ENCODE measurements at regions not wholly inside any gene's neighbourhood (a gene's known extent, or its start where the extent isn't known, plus 50 kb on each side); places are given as distances from the start of the nearest gene placed in this dataset.

DNA sequence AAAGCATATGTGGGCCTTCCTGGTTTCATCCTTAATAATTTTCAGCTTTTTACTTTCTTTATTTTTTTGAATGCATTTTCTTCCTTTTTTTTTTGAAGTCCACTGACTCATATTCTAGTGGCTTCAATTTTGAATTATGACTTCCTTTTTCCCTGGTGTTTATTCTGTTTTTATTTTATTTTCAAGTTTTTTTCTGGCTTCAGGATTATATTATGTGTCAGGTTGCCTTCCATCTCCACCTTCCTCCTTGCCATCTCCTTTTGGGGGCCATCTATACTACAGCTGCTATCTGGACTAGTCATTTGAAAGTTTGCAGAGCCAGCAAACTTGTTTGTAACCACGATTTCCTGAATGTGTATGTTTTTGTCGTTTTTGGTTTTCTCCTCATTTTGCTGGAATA, 117.6 kb downstream of the LEPR start:
- H3K27me3 ChIP-seq (ENCODE audit: control insufficient read depth, extremely low read depth, insufficient read depth, low read length), result no peaks in the 10 kb centered on the region
- DNase-seq (ENCODE audit: low read depth, low spot score) (no peak), FAIRE-seq (no peak)
- H3K27ac ChIP-seq (ENCODE audit: control insufficient read depth, insufficient read depth, low read length), result no peak overlapping the region
- no peak overlapping the region for H2AFZ ChIP-seq (ENCODE audit: control insufficient read depth, low read length)
- no peak overlapping the region for H3K4me3 ChIP-seq (ENCODE audit: control insufficient read depth in 2 of 3, extremely low read depth in 1 of 3, insufficient read depth in 2 of 3, low read depth in 1 of 3, low read length in 3 of 3)
- H3K9ac ChIP-seq (ENCODE audit: control insufficient read depth, extremely low read depth, insufficient read depth, low read length), result no peak overlapping the region
- H3K9me3 ChIP-seq (ENCODE audit: control insufficient read depth, low read depth, low read length), result no peaks in the 10 kb centered on the region
- H3K4me1 ChIP-seq (ENCODE audit: control insufficient read depth, extremely low read depth, insufficient read depth, low read length), result no peaks in the 10 kb centered on the region
- H3K79me2 ChIP-seq (ENCODE audit: control insufficient read depth, insufficient read depth, low read length), result no peaks in the 10 kb centered on the region
- TF ChIP-seq, protein P1, sequence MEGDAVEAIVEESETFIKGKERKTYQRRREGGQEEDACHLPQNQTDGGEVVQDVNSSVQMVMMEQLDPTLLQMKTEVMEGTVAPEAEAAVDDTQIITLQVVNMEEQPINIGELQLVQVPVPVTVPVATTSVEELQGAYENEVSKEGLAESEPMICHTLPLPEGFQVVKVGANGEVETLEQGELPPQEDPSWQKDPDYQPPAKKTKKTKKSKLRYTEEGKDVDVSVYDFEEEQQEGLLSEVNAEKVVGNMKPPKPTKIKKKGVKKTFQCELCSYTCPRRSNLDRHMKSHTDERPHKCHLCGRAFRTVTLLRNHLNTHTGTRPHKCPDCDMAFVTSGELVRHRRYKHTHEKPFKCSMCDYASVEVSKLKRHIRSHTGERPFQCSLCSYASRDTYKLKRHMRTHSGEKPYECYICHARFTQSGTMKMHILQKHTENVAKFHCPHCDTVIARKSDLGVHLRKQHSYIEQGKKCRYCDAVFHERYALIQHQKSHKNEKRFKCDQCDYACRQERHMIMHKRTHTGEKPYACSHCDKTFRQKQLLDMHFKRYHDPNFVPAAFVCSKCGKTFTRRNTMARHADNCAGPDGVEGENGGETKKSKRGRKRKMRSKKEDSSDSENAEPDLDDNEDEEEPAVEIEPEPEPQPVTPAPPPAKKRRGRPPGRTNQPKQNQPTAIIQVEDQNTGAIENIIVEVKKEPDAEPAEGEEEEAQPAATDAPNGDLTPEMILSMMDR (optimal IDR thresholded peaks at IDR 0.05 in 1 of 3, IDR thresholded peaks at IDR 0.05 in 1 of 3, conservative IDR thresholded peaks at IDR 0.05 in 1 of 3; ENCODE audit: extremely low read depth in 1 of 3, insufficient read depth in 2 of 3, low read length in 3 of 3), result no peak
- no peak for TF ChIP-seq EZH2 (IDR thresholded peaks at IDR 0.05; ENCODE audit: low read length)
- dilution Hi-C loops (cut with MboI; ENCODE audit: extremely low pct_ligation_motif_present, low sequenced_read_pairs), result no loop called here
- no peaks in the 10 kb centered on the region for H3K9me1 ChIP-seq (ENCODE audit: control insufficient read depth, extremely low read depth, insufficient read depth, low read length)
- H3K36me3 ChIP-seq (ENCODE audit: control insufficient read depth in 2 of 2, extremely low read depth in 1 of 2, insufficient read depth in 2 of 2, low read length in 2 of 2), result no peaks in the 10 kb centered on the region
- no peak overlapping the region for H3K4me2 ChIP-seq (ENCODE audit: control insufficient read depth, extremely low read depth, insufficient read depth, low read depth, low read length)
- H4K20me1 ChIP-seq (ENCODE audit: control insufficient read depth, extremely low read depth, insufficient read depth, low read length), result no peaks in the 10 kb centered on the region

DNA sequence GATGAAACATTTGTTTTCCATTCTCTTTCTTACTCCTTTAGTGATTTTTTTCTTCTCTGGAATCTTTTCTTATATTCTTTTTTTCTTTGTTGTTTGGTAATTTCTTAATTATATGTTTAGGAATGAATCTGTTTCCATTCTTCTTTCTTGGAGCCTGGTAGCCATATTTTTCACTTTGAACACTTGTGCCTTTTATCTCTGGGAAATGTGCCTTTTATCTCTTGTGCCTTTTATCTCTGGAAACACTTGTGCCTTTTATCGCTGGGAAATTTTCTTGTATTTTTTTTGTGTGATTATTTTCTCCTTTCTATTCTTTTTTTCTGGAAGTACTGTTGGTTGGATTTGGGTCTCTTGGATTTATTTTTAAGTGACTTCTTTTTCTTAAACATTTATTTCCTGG, 118.2 kb downstream of the LEPR start:
- no peaks in the 10 kb centered on the region for H3K4me1 ChIP-seq (ENCODE audit: control insufficient read depth, extremely low read depth, insufficient read depth, low read length)
- no peak overlapping the region for H3K9ac ChIP-seq (ENCODE audit: control insufficient read depth, extremely low read depth, insufficient read depth, low read length)
- no peak overlapping the region for H3K4me3 ChIP-seq (ENCODE audit: control insufficient read depth in 2 of 3, extremely low read depth in 1 of 3, insufficient read depth in 2 of 3, low read depth in 1 of 3, low read length in 3 of 3)
- H3K9me3 ChIP-seq (ENCODE audit: control insufficient read depth, low read depth, low read length), result no peaks in the 10 kb centered on the region
- no peak overlapping the region for H3K27ac ChIP-seq (ENCODE audit: control insufficient read depth, insufficient read depth, low read length)
- H3K4me2 ChIP-seq (ENCODE audit: control insufficient read depth, extremely low read depth, insufficient read depth, low read depth, low read length), result no peak overlapping the region
- no peaks in the 10 kb centered on the region for H3K9me1 ChIP-seq (ENCODE audit: control insufficient read depth, extremely low read depth, insufficient read depth, low read length)
- H2AFZ ChIP-seq (ENCODE audit: control insufficient read depth, low read length), result no peak overlapping the region
- dilution Hi-C loops (cut with MboI; ENCODE audit: extremely low pct_ligation_motif_present, low sequenced_read_pairs), result no loop called here
- H3K36me3 ChIP-seq (ENCODE audit: control insufficient read depth in 2 of 2, extremely low read depth in 1 of 2, insufficient read depth in 2 of 2, low read length in 2 of 2), result no peaks in the 10 kb centered on the region
- no peaks in the 10 kb centered on the region for H3K79me2 ChIP-seq (ENCODE audit: control insufficient read depth, insufficient read depth, low read length)
- H4K20me1 ChIP-seq (ENCODE audit: control insufficient read depth, extremely low read depth, insufficient read depth, low read length), result no peaks in the 10 kb centered on the region
- FAIRE-seq (no peak), DNase-seq (ENCODE audit: low read depth, low spot score) (no peak)
- no peaks in the 10 kb centered on the region for H3K27me3 ChIP-seq (ENCODE audit: control insufficient read depth, extremely low read depth, insufficient read depth, low read length)
- TF ChIP-seq, protein P1 (optimal IDR thresholded peaks at IDR 0.05 in 1 of 3, IDR thresholded peaks at IDR 0.05 in 1 of 3, conservative IDR thresholded peaks at IDR 0.05 in 1 of 3; ENCODE audit: extremely low read depth in 1 of 3, insufficient read depth in 2 of 3, low read length in 3 of 3), result no peak
- TF ChIP-seq EZH2 (IDR thresholded peaks at IDR 0.05; ENCODE audit: low read length), result no peak
